Ovary (tissue), 7 donors: ENCODE measurements at regions not wholly inside any gene's neighbourhood (a gene's known extent, or its start where the extent isn't known, plus 50 kb on each side); places are given as distances from the start of the nearest gene placed in this dataset.

Source experiments
- DNase-seq, 5 donors: peaks; one replicate each; pipeline ENCODE4 v3.0.0-alpha.2; 2019 to 2020
- H3K27ac ChIP-seq, 2 donors: fragments of 200-600 bp; one replicate each; pipeline versions ENCODE4 v1.5.1 to v1.8.0; 2019 to 2022
- H3K27me3 ChIP-seq: fragments of 200-600 bp; one replicate; pipeline ENCODE4 v1.8.0; 2022
- H3K36me3 ChIP-seq: fragments of 200-600 bp; sonication (generic); one replicate; pipeline ENCODE4 v1.5.1; 2019
- H3K4me1 ChIP-seq: one replicate; pipeline ENCODE4 v1.8.1; 2013; ENCODE audit warnings: mild to moderate bottlenecking, moderate library complexity; ENCODE audit not compliant: insufficient read depth
- H3K4me3 ChIP-seq: fragments of 200-600 bp; sonication (generic); one replicate; pipeline ENCODE4 v1.5.1; 2017
- H3K9me3 ChIP-seq, 2 donors: fragments of 200-600 bp in 1 of 2; sonication (generic) in 1 of 2; one replicate each; pipeline versions ENCODE4 v1.5.1 to v1.8.1; 2013 to 2019; ENCODE audit warnings: mild to moderate bottlenecking in 1 of 2, moderate library complexity in 1 of 2
- EP300 ChIP-seq: sonication (generic); formaldehyde crosslinking; IDR thresholded peaks from one replicate; pipeline ENCODE4 v1.6.1; 2017; ENCODE audit warnings: antibody characterized with exemption
- POLR2A ChIP-seq: fragments of 450-650 bp; IDR thresholded peaks from one replicate; pipeline ENCODE4 v1.6.1; 2017; ENCODE audit warnings: antibody characterized with exemption, mild to moderate bottlenecking, moderate library complexity
- WGBS, 3 donors: extraction: QIAGEN DNeasy Blood & Tissue Kit in 1 of 3; methylation state at CpG; one replicate each; pipeline versions ENCODE4 v1.1.5 to v1.1.7; 2013 to 2017; 5-methylcytosine and 5-hydroxymethylcytosine counted together
- intact Hi-C, 4 donors: fragments of 100-400 bp; cut with DNase I; formaldehyde crosslinking; loops; one replicate each; pipeline versions ENCODE4 v1.11.0 to v1.15.1; 2022 to 2023
- TF ChIP-seq, protein P1 (sequence below), 3 donors: fragments of 450-650 bp in 2 of 3; fragments of 200-600 bp in 1 of 3; IDR thresholded peaks; one replicate each; pipeline versions ENCODE4 v1.5.1 to v1.8.0; 2016 to 2022; ENCODE audit warnings: antibody characterized with exemption in 3 of 3, mild to moderate bottlenecking in 1 of 3
- donor health status: DM: no; HTN: no; CAD: no; lungs with moderate emphysema.
- donor health status: DM: no; HTN: no; CAD: no.
- donor health status: Bipolar disorder and iron deficiency.
- donor health status: DM: no; HTN: no; CAD: no.
- donor health status: DM: yes; HTN: yes; CAD: no.

DNA sequence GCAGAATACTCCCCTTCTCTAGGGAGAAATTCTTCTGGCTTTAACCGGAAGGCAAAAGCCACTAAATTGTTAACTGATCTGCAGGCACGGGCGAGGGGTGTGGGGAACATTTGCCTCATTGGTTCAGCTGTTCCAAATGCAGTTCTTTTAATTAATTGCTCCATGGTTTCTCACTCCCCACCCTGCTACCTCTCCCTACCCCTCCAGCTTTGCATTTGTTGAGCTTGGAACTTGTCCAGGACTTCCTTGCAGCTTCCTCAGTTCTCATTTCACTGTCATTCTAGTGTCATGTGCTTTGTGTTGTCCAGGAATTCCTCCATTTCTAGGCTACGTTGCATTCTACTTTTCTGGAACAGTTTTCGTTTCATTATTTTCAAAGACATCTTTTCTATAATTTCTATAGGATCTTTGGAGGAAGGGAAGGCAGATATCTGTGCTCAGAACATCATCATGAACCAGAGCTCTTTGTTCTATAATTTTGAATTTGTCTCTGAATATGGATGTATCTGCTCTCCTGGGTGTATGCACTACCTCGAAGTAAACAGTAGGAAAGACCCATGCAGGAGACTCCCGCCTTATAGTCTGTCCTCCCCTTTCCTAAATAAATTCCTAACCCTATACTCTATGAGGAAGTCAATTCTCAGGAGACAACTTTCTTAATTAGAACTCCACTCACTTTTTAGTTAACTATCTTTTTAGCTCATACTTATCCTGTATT lies 132.4 kb upstream of the LMO4 start:
- intact Hi-C loops, result no loop called here
- WGBS, 3 donors, result 59 to 69% (median 64%) methylated on average over 7 of the region's 7 CpGs
- no peak overlapping the region for H3K4me3 ChIP-seq
- no peak overlapping the region for H3K27ac ChIP-seq
- no peaks in the 10 kb centered on the region for H3K36me3 ChIP-seq
- DNase-seq, result no peak
- H3K27me3 ChIP-seq, result no peaks in the 10 kb centered on the region
- H3K4me1 ChIP-seq, result no peaks in the 10 kb centered on the region
- TF ChIP-seq EP300 (no peak), POLR2A (no peak)
- TF ChIP-seq, protein P1, sequence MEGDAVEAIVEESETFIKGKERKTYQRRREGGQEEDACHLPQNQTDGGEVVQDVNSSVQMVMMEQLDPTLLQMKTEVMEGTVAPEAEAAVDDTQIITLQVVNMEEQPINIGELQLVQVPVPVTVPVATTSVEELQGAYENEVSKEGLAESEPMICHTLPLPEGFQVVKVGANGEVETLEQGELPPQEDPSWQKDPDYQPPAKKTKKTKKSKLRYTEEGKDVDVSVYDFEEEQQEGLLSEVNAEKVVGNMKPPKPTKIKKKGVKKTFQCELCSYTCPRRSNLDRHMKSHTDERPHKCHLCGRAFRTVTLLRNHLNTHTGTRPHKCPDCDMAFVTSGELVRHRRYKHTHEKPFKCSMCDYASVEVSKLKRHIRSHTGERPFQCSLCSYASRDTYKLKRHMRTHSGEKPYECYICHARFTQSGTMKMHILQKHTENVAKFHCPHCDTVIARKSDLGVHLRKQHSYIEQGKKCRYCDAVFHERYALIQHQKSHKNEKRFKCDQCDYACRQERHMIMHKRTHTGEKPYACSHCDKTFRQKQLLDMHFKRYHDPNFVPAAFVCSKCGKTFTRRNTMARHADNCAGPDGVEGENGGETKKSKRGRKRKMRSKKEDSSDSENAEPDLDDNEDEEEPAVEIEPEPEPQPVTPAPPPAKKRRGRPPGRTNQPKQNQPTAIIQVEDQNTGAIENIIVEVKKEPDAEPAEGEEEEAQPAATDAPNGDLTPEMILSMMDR (IDR thresholded peaks at IDR 0.05), result no peak
- no peaks in the 10 kb centered on the region for H3K9me3 ChIP-seq

DNA sequence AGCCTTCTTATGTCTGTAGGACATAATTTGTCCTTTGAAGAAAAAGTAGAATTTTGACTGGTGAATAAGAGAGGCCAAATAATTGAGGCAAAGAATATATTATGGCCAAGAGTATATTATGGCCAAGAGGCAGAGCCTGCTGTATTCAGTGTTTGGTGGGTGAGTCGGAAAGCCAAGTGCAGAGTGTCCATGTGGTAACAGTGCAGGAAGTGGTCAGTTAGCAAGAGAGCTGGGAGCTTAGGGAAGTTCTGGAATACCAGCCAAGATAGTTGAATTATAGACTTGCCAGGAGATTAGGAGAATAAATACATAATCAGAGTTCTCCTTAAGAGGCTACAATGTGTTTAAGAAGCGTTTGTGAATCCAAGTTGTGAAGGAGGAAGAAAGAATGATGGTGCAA lies 131.5 kb upstream of the LMO4 start:
- no peak for TF ChIP-seq EP300
- TF ChIP-seq, protein P1 (IDR thresholded peaks at IDR 0.05), result no peak
- no peak for TF ChIP-seq POLR2A
- Histone ChIP-seq H3K27ac (no peak overlapping the region), H3K9me3 (no peaks in the 10 kb centered on the region), H3K4me1 (no peaks in the 10 kb centered on the region), H3K4me3 (no peak overlapping the region), H3K36me3 (no peaks in the 10 kb centered on the region), H3K27me3 (no peaks in the 10 kb centered on the region)
- 45 to 50% (median 46%) methylated on average over 2 of the region's 2 CpGs for WGBS, 3 donors
- intact Hi-C loops, result no loop called here
- DNase-seq, result no peak

DNA sequence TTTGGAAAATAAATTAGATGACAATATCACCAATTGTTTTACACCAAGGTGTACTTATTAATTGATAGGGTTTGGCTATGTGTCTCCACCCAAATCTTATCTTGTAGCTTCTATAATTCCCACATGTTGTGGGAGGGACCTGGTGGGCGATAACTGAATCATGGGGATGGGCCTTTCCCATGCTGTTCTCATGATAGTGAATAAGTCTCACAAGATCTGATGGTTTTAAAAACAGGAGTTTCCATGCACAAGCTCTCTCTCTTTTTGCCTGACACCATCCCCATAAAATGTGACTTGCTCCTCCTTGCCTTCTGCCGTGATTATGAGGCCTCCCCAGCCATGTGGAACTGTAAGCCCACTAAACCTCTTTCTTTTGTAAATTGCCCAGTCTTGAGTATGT lies 131.0 kb upstream of the LMO4 start:
- DNase-seq, result no peak
- 65 to 79% (median 72%) methylated on average over 2 of the region's 2 CpGs for WGBS, 3 donors
- H3K36me3 ChIP-seq, result no peaks in the 10 kb centered on the region
- no peaks in the 10 kb centered on the region for H3K9me3 ChIP-seq
- TF ChIP-seq POLR2A (no peak), EP300 (no peak)
- TF ChIP-seq, protein P1 (IDR thresholded peaks at IDR 0.05), result no peak
- H3K4me3 ChIP-seq, result no peak overlapping the region
- no peaks in the 10 kb centered on the region for H3K4me1 ChIP-seq
- no peaks in the 10 kb centered on the region for H3K27me3 ChIP-seq
- no peak overlapping the region for H3K27ac ChIP-seq
- intact Hi-C loops, result no loop called here

DNA sequence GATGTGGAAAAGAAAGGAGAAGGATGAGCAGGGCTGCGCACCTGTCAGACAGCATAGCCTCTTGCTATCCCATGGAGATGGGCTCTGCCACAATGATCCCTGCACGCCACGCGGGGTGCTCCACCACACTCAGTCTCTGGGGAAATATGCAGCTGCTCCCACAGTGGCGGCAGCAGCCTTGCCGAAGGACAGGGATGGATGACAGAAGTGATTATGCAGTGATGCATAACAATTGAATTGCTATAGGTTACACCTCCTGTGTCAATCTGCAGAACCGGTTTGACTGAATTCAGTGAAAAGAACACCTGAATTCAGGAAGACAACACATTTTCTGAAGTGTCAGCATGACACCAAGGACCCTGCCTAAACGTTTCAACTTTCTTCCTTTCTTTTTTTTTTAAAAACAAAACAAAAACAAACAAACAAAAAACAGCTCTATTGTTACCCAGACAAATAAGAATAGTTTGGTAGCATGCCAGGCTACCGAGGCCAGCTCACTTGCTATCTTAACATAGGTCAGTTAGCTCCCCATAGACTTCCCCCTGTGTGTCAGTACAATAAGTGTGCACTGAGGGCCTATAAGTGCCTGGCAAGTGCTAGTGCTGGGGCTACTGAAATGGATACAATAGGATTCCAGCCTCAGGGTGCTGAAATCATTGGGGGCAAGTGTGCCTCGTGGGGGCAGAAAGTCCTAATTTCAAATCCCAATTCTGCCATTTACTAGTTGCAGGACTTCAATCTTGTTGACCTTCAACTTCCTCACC lies 127.6 kb upstream of the LMO4 start:
- 61 to 70% (median 65%) methylated on average over 10 of the region's 10 CpGs for WGBS, 3 donors
- no peak overlapping the region for H3K27ac ChIP-seq
- H3K27me3 ChIP-seq, result no peaks in the 10 kb centered on the region
- no peaks in the 10 kb centered on the region for H3K36me3 ChIP-seq
- no peaks in the 10 kb centered on the region for H3K9me3 ChIP-seq
- no peak overlapping the region for H3K4me3 ChIP-seq
- H3K4me1 ChIP-seq, result no peaks in the 10 kb centered on the region
- no peak for TF ChIP-seq POLR2A
- intact Hi-C loops, result no loop called here
- DNase-seq, result no peak

DNA sequence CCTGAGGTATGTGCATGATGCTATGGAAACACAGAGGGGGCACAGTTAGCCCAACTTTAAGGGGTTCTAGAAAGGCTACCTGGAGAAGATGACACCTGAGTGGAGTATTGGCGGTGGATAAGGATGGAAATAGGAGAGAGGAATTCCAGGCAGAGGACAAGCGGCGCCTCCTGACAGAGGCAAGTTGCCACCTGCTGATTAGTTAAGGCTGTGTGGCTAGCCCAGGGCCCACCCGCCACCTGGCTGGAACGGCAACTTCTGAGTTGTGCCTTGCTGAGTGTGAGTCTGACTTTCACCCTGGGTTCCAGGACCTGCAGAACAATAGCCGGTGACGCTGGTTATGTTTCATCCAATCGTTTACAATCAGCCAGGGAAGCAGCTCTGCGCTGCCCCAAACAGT lies 126.9 kb upstream of the LMO4 start:
- TF ChIP-seq EP300 (no peak), POLR2A (no peak)
- TF ChIP-seq, protein P1 (IDR thresholded peaks at IDR 0.05), result no peak
- Histone ChIP-seq H3K36me3 (no peaks in the 10 kb centered on the region), H3K4me3 (no peak overlapping the region), H3K4me1 (no peaks in the 10 kb centered on the region), H3K9me3 (no peaks in the 10 kb centered on the region), H3K27ac (no peak overlapping the region), H3K27me3 (no peaks in the 10 kb centered on the region)
- no peak for DNase-seq
- intact Hi-C loops, result no loop called here
- WGBS, 3 donors, result 86 to 91% (median 89%) methylated on average over 9 of the region's 9 CpGs
